B cell (primary cell): ENCODE measurements at regions not wholly inside any gene's neighbourhood (a gene's known extent, or its start where the extent isn't known, plus 50 kb on each side); places are given as distances from the start of the nearest gene placed in this dataset.

Experiments used
- ATAC-seq: fragments of 200-7000 bp; cut with Tn5 transposase; one replicate; pipeline ENCODE4 v1.10.0; 2021; ENCODE audit warnings: low read depth, mild to moderate bottlenecking, moderate number of reproducible peaks, moderate library complexity
- CTCF ChIA-PET: fragments of 350-600 bp; sonication (Branson Sonifier 250); formaldehyde crosslinking; loops from one replicate; lab custom pipeline; 2021; ENCODE audit warnings: antibody characterized with exemption, inconsistent platforms; lab: Charles Lee
- POLR2A ChIA-PET: fragments of 350-600 bp; sonication (Branson Sonifier 250); formaldehyde crosslinking; loops from one replicate; lab custom pipeline; 2021; ENCODE audit warnings: antibody characterized with exemption; lab: Charles Lee
- DNase-seq: peaks from one replicate; pipeline ENCODE4 v3.0.0; 2013
- H2AFZ ChIP-seq: 2 replicates; pipeline ENCODE4 v1.6.1; 2012; ENCODE audit warnings: mild to moderate bottlenecking, low read depth, low read length; ENCODE audit not compliant: insufficient read depth, poor library complexity, severe bottlenecking
- H3K27ac ChIP-seq, 2 donors: 1 replicate in 1 of 2; 2 replicates in 1 of 2; pipeline ENCODE4 v1.5.1; 2012 to 2013; ENCODE audit warnings: low read length in 2 of 2, mild to moderate bottlenecking in 2 of 2, moderate library complexity in 1 of 2
- H3K27me3 ChIP-seq, 4 experiments: fragments of 200-600 bp in 1 of 4; sonication (generic) in 1 of 4; replicated peaks in 1 of 4; 1 replicate in 2 of 4; 2 replicates in 2 of 4; pipeline versions ENCODE4 v1.6.1 to v1.7.0; 2013 to 2016; ENCODE audit warnings: low read length in 3 of 4, mild to moderate bottlenecking in 2 of 4, mixed read lengths in 1 of 4, moderate library complexity in 1 of 4; ENCODE audit not compliant: insufficient read depth in 4 of 4, control insufficient read depth in 3 of 4; ENCODE audit errors: control extremely low read depth in 1 of 4
- H3K36me3 ChIP-seq, 2 experiments: replicated peaks in 1 of 2; 1 replicate in 1 of 2; 2 replicates in 1 of 2; pipeline versions ENCODE4 v1.6.1 to v1.7.1; 2013; ENCODE audit warnings: low read length in 1 of 2; ENCODE audit not compliant: insufficient read depth in 2 of 2, control insufficient read depth in 1 of 2; ENCODE audit errors: control extremely low read depth in 1 of 2, extremely low read depth in 1 of 2
- H3K4me1 ChIP-seq, 2 donors: fragments of 200-600 bp in 1 of 2; sonication (generic) in 1 of 2; 1 replicate in 1 of 2; 2 replicates in 1 of 2; pipeline versions ENCODE4 v1.5.1 to v1.6.1; 2013 to 2017; ENCODE audit warnings: low read length in 2 of 2; ENCODE audit not compliant: control insufficient read depth in 2 of 2, insufficient read depth in 2 of 2
- H3K4me2 ChIP-seq: replicated peaks from 2 replicates; pipeline ENCODE3; 2012; ENCODE audit warnings: mild to moderate bottlenecking, low read depth, low read length; ENCODE audit not compliant: poor library complexity, severe bottlenecking
- H3K4me3 ChIP-seq, 5 experiments: fragments of 200-600 bp in 1 of 5; sonication (generic) in 1 of 5; 1 replicate in 3 of 5; 2 replicates in 2 of 5; pipeline versions ENCODE4 v1.5.1 to v1.7.0; 2011 to 2016; ENCODE audit warnings: low read length in 4 of 5, mild to moderate bottlenecking in 4 of 5, low read depth in 2 of 5, control low read depth in 1 of 5, moderate library complexity in 1 of 5; ENCODE audit not compliant: insufficient read depth in 1 of 5; ENCODE audit errors: control extremely low read depth in 1 of 5, extremely low read depth in 1 of 5
- H3K79me2 ChIP-seq: fragments of 200-600 bp; sonication (generic); one replicate; pipeline ENCODE4 v1.6.0; 2016; ENCODE audit warnings: low read length; ENCODE audit not compliant: control insufficient read depth, insufficient read depth
- H3K9ac ChIP-seq: fragments of 200-600 bp; sonication (generic); 2 replicates; pipeline ENCODE4 v1.6.1; 2017; ENCODE audit warnings: mild to moderate bottlenecking, low read length, moderate library complexity
- H3K9me3 ChIP-seq, 3 donors: one replicate each; pipeline versions ENCODE4 v1.6.1 to v1.7.1; 2013; ENCODE audit warnings: low read length in 2 of 3; ENCODE audit not compliant: control insufficient read depth in 2 of 3, insufficient read depth in 1 of 3; ENCODE audit errors: control extremely low read depth in 1 of 3
- H4K20me1 ChIP-seq: 2 replicates; pipeline ENCODE4 v1.6.0; 2012; ENCODE audit warnings: mild to moderate bottlenecking, low read length; ENCODE audit not compliant: insufficient read depth, control insufficient read depth, poor library complexity, severe bottlenecking
- H3K27ac Mint-ChIP-seq: one replicate; pipeline ENCODE4 v1.8.0; 2021; ENCODE audit warnings: mixed read lengths
- H3K27me3 Mint-ChIP-seq: one replicate; pipeline ENCODE4 v1.8.0; 2021; ENCODE audit warnings: mixed read lengths
- H3K4me1 Mint-ChIP-seq: one replicate; pipeline ENCODE4 v1.8.0; 2021; ENCODE audit warnings: mixed read lengths
- H3K4me3 Mint-ChIP-seq: one replicate; pipeline ENCODE4 v1.8.0; 2021; ENCODE audit warnings: mixed read lengths
- H3K9me3 Mint-ChIP-seq: one replicate; pipeline ENCODE4 v1.8.0; 2022; ENCODE audit warnings: mixed read lengths; ENCODE audit not compliant: insufficient read depth
- CTCF ChIP-seq: fragments of 200-600 bp; IDR thresholded peaks from one replicate; pipeline ENCODE4 v1.8.0; 2022; ENCODE audit warnings: antibody characterized with exemption, mild to moderate bottlenecking
- EZH2 ChIP-seq: IDR thresholded peaks from 2 replicates; pipeline ENCODE4 v1.6.1; 2012; ENCODE audit warnings: borderline replicate concordance, low read depth, mild to moderate bottlenecking, moderate library complexity, low read length; ENCODE audit not compliant: insufficient read depth, poor library complexity, severe bottlenecking
- WGBS: methylation state at CpG from one replicate; pipeline ENCODE4 v1.1.5; 2013; ENCODE audit warnings: missing lambda C conversion rate; ENCODE audit not compliant: insufficient coverage; 5-methylcytosine and 5-hydroxymethylcytosine counted together
- intact Hi-C: fragments of 100-400 bp; cut with micrococcal nuclease; formaldehyde crosslinking; loops from one replicate; pipeline ENCODE4 v1.10.0; 2022

GRCh38 chr5:5625491-5625890 is 203.0 kb downstream of the ICE1 start:
- Histone ChIP-seq H3K4me2 (no peak overlapping the region), H3K9ac (no peak overlapping the region), H3K4me3 (no peak overlapping the region), H3K27me3 (no peaks in the 10 kb centered on the region), H3K27ac (no peak overlapping the region), H3K79me2 (no peaks in the 10 kb centered on the region), H3K4me1 (no peaks in the 10 kb centered on the region), H3K36me3 (no peaks in the 10 kb centered on the region), H4K20me1 (no peaks in the 10 kb centered on the region), H2AFZ (no peak overlapping the region), H3K9me3 (peaks cover 0 to 25% (median 19%) of the 10 kb centered on the region in 3 donors)
- Mint-ChIP-seq H3K9me3 (peaks cover 13% of the 10 kb centered on the region), H3K4me3 (no peak overlapping the region), H3K4me1 (no peaks in the 10 kb centered on the region), H3K27me3 (peaks cover 7% of the 10 kb centered on the region), H3K27ac (no peak overlapping the region)
- intact Hi-C loops = no loop called here
- TF ChIP-seq EZH2 (no peak), CTCF (no peak)
- ChIA-PET POLR2A (no interaction called here), CTCF (interaction anchor here (0.6 kb wide), 1 partner anchor 581 kb away, joined by 3 read pairs; no protein-coding TSS in a partner anchor)
- 13% methylated on average over 1 of the region's 3 CpGs for WGBS
- no peak for DNase-seq
- ATAC-seq = no peak

- H3K4me3 Mint-ChIP-seq = no peak overlapping the region
- H3K27me3 Mint-ChIP-seq = peaks cover 6% of the 10 kb centered on the region
- intact Hi-C loops = no loop called here
These were observed 200.9 kb downstream of the ICE1 start for GRCh38 chr5:5623397-5623796.

More at GRCh38 chr5:5623397-5623796, 200.9 kb downstream of the ICE1 start:
- Mint-ChIP-seq H3K9me3 (peaks cover 13% of the 10 kb centered on the region), H3K27ac (no peak overlapping the region), H3K4me1 (no peaks in the 10 kb centered on the region)
- ATAC-seq (no peak), DNase-seq (no peak)
- H3K27ac ChIP-seq = no peak overlapping the region
- no peak overlapping the region for H3K9ac ChIP-seq
- ChIA-PET POLR2A (no interaction called here), CTCF (no interaction called here)
- peaks cover 0 to 27% (median 18%) of the 10 kb centered on the region in 3 donors for H3K9me3 ChIP-seq
- no peaks in the 10 kb centered on the region for H3K4me1 ChIP-seq
- no peak overlapping the region for H2AFZ ChIP-seq
- no peak overlapping the region for H3K4me2 ChIP-seq
- H3K27me3 ChIP-seq = no peaks in the 10 kb centered on the region
- H3K4me3 ChIP-seq = no peak overlapping the region
- H3K79me2 ChIP-seq = no peaks in the 10 kb centered on the region
- WGBS = 54% methylated on average over 2 of the region's 2 CpGs
- no peaks in the 10 kb centered on the region for H4K20me1 ChIP-seq
- TF ChIP-seq CTCF (no peak), EZH2 (no peak)
- H3K36me3 ChIP-seq = no peaks in the 10 kb centered on the region
